H1 (cell line): ENCODE measurements at regions not wholly inside any gene's neighbourhood (a gene's known extent, or its start where the extent isn't known, plus 50 kb on each side); places are given as distances from the start of the nearest gene placed in this dataset.

Experiments used
- BACH1 ChIP-seq: IDR thresholded peaks from 2 replicates; pipeline ENCODE4 v1.6.1; 2012; ENCODE audit warnings: low read length, improper control_type of control experiment
- EP300 ChIP-seq, 2 experiments: IDR thresholded peaks; 1 replicate in 1 of 2; 2 replicates in 1 of 2; pipeline ENCODE4 v1.6.1; 2011 to 2012; ENCODE audit warnings: low read depth in 2 of 2, low read length in 2 of 2, mild to moderate bottlenecking in 2 of 2, borderline replicate concordance in 1 of 2, inconsistent platforms in 1 of 2, moderate library complexity in 1 of 2
- EZH2 ChIP-seq: fragments of 200-600 bp; sonication (generic); IDR thresholded peaks from 2 replicates; pipeline ENCODE4 v1.7.1; 2012; ENCODE audit warnings: low read depth, mild to moderate bottlenecking, moderate library complexity, low read length, inconsistent platforms; ENCODE audit not compliant: severe bottlenecking
- FOSL1 ChIP-seq: IDR thresholded peaks from 2 replicates; pipeline ENCODE4 v1.6.1; 2011; ENCODE audit warnings: mild to moderate bottlenecking, low read depth, low read length, moderate library complexity; ENCODE audit not compliant: insufficient read depth
- JUND ChIP-seq: IDR thresholded peaks from 2 replicates; pipeline ENCODE4 v1.6.1; 2011; ENCODE audit warnings: mild to moderate bottlenecking, improper control_type of control experiment, low read length
- KDM5A ChIP-seq: fragments of 200-600 bp; IDR thresholded peaks from 2 replicates; pipeline ENCODE4 v1.7.1; 2012; ENCODE audit warnings: mild to moderate bottlenecking, low read length, inconsistent platforms, mixed read lengths
- POLR2A ChIP-seq, 2 experiments: IDR thresholded peaks; 1 replicate in 1 of 2; 2 replicates in 1 of 2; pipeline ENCODE4 v1.6.1; 2011; ENCODE audit warnings: low read depth in 2 of 2, low read length in 2 of 2, mild to moderate bottlenecking in 2 of 2; ENCODE audit errors: control extremely low read depth in 1 of 2
- POLR2AphosphoS5 ChIP-seq: IDR thresholded peaks from 2 replicates; pipeline ENCODE4 v1.6.1; 2011; ENCODE audit warnings: low read depth, low read length
- RFX5 ChIP-seq: IDR thresholded peaks from 2 replicates; pipeline ENCODE4 v1.6.1; 2011; ENCODE audit warnings: low read depth, low read length, improper control_type of control experiment, borderline replicate concordance
- RXRA ChIP-seq: IDR thresholded peaks from 2 replicates; pipeline ENCODE4 v1.6.1; 2011; ENCODE audit warnings: low read depth, mild to moderate bottlenecking, low read length, moderate library complexity; ENCODE audit not compliant: insufficient read depth
- SP1 ChIP-seq: IDR thresholded peaks from 2 replicates; pipeline ENCODE4 v1.6.1; 2011; ENCODE audit warnings: low read depth, low read length
- YY1 ChIP-seq: IDR thresholded peaks from 2 replicates; pipeline ENCODE4 v1.6.1; 2011; ENCODE audit warnings: low read depth, mild to moderate bottlenecking, low read length
- TF ChIP-seq, protein P1 (sequence below), 3 experiments: IDR thresholded peaks; 1 replicate in 2 of 3; 2 replicates in 1 of 3; pipeline versions ENCODE4 v1.5.1 to v1.6.1; 2011; ENCODE audit warnings: low read length in 3 of 3, mild to moderate bottlenecking in 3 of 3, inconsistent platforms in 2 of 3, low read depth in 1 of 3, moderate library complexity in 1 of 3; ENCODE audit not compliant: insufficient read depth in 1 of 3; ENCODE audit errors: control extremely low read depth in 1 of 3
- TF ChIP-seq, protein P2 (sequence below): IDR thresholded peaks from 2 replicates; pipeline ENCODE4 v1.6.1; 2011; ENCODE audit warnings: low read length, improper control_type of control experiment

DNA sequence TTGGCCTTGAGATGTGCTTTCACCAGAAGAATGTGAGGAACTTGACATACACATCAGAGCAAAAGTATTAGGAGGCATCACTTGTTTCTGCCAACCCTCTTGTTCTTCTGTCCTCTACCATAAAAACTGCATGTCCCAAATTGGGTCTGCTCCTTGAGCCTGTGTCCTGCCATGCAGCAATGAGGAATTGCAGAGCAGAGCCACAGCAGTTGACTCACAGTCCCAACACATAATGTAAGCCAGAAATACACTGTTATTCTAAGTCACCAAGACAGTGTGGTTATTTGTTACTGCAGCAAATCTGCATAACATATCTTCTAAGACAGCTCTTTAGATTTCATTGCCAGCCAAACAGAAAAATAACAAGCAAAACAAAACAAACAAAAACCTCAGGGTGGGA lies 598.2 kb downstream of the PRELID2 start:
- TF ChIP-seq, protein P1, sequence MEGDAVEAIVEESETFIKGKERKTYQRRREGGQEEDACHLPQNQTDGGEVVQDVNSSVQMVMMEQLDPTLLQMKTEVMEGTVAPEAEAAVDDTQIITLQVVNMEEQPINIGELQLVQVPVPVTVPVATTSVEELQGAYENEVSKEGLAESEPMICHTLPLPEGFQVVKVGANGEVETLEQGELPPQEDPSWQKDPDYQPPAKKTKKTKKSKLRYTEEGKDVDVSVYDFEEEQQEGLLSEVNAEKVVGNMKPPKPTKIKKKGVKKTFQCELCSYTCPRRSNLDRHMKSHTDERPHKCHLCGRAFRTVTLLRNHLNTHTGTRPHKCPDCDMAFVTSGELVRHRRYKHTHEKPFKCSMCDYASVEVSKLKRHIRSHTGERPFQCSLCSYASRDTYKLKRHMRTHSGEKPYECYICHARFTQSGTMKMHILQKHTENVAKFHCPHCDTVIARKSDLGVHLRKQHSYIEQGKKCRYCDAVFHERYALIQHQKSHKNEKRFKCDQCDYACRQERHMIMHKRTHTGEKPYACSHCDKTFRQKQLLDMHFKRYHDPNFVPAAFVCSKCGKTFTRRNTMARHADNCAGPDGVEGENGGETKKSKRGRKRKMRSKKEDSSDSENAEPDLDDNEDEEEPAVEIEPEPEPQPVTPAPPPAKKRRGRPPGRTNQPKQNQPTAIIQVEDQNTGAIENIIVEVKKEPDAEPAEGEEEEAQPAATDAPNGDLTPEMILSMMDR (IDR thresholded peaks at IDR 0.05; ENCODE audit: control extremely low read depth in 1 of 3, insufficient read depth in 1 of 3, low read depth in 1 of 3, low read length in 3 of 3): no peak
- TF ChIP-seq SP1 (no peak), EZH2 (no peak), KDM5A (no peak), RFX5 (no peak), BACH1 (no peak), FOSL1 (no peak), POLR2A (IDR thresholded peaks at IDR 0.05; ENCODE audit: control extremely low read depth in 1 of 2, low read depth in 2 of 2, low read length in 2 of 2) (no peak), EP300 (IDR thresholded peaks at IDR 0.05; ENCODE audit: borderline replicate concordance in 1 of 2, low read depth in 2 of 2, low read length in 2 of 2) (no peak), POLR2AphosphoS5 (no peak), RXRA (no peak), JUND (no peak), YY1 (no peak)
- TF ChIP-seq, protein P2, sequence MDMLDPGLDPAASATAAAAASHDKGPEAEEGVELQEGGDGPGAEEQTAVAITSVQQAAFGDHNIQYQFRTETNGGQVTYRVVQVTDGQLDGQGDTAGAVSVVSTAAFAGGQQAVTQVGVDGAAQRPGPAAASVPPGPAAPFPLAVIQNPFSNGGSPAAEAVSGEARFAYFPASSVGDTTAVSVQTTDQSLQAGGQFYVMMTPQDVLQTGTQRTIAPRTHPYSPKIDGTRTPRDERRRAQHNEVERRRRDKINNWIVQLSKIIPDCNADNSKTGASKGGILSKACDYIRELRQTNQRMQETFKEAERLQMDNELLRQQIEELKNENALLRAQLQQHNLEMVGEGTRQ: no peak
